ENCODE measurements at regions not wholly inside any gene's neighbourhood (a gene's known extent, or its start where the extent isn't known, plus 50 kb on each side); places are given as distances from the start of the nearest gene placed in this dataset.

- no peaks in the 10 kb centered on the region for H3K27me3 ChIP-seq (ENCODE audit: control insufficient read depth, insufficient read depth, low read length)
- no peak overlapping the region for H3K9ac ChIP-seq (ENCODE audit: insufficient read depth, low read length)
- TF ChIP-seq EZH2 (IDR thresholded peaks at IDR 0.05; ENCODE audit: low read length, missing control alignments) (no peak), CTCF (conservative IDR thresholded peaks at IDR 0.05 in 1 of 2, IDR thresholded peaks at IDR 0.05 in 1 of 2; ENCODE audit: low read depth in 1 of 2, low read length in 2 of 2) (no peak)
- no peaks in the 10 kb centered on the region for H3K4me1 ChIP-seq (ENCODE audit: control insufficient read depth, extremely low read depth, insufficient read depth, low read length)
- no peak for DNase-seq (ENCODE audit: low read depth in 2 of 2)
- H3K9me3 ChIP-seq (ENCODE audit: control insufficient read depth, insufficient read depth, low read depth, low read length) = no peaks in the 10 kb centered on the region
- no peak overlapping the region for H2AFZ ChIP-seq (ENCODE audit: low read length)
- H3K79me2 ChIP-seq (ENCODE audit: control insufficient read depth, insufficient read depth, low read length) = no peaks in the 10 kb centered on the region
- no peak overlapping the region for H3K27ac ChIP-seq (ENCODE audit: insufficient read depth, low read length)
- H3K4me2 ChIP-seq (ENCODE audit: extremely low read depth, insufficient read depth, low read length) = no peak overlapping the region
- no peaks in the 10 kb centered on the region for H4K20me1 ChIP-seq (ENCODE audit: control insufficient read depth, extremely low read depth, insufficient read depth, low read length)
- H3K4me3 ChIP-seq (replicated peaks in 1 of 4; ENCODE audit: control extremely low read depth in 1 of 4, insufficient read depth in 1 of 4, low read depth in 3 of 4, low read length in 4 of 4) = no peak overlapping the region
- no peaks in the 10 kb centered on the region for H3K36me3 ChIP-seq (ENCODE audit: control insufficient read depth, insufficient read depth, low read length)
These were observed 88.7 kb upstream of the RASEF start for GRCh38 chr9:83151627-83152137.

GRCh38 chr9:83147315-83148149 lies 84.6 kb upstream of the RASEF start:
- Histone ChIP-seq H3K79me2 (ENCODE audit: control insufficient read depth, insufficient read depth, low read length) (no peaks in the 10 kb centered on the region), H3K4me2 (ENCODE audit: extremely low read depth, insufficient read depth, low read length) (no peak overlapping the region), H3K9ac (ENCODE audit: insufficient read depth, low read length) (no peak overlapping the region), H3K27ac (ENCODE audit: insufficient read depth, low read length) (no peak overlapping the region), H3K27me3 (ENCODE audit: control insufficient read depth, insufficient read depth, low read length) (no peaks in the 10 kb centered on the region), H2AFZ (ENCODE audit: low read length) (no peak overlapping the region), H3K4me3 (replicated peaks in 1 of 4; ENCODE audit: control extremely low read depth in 1 of 4, insufficient read depth in 1 of 4, low read depth in 3 of 4, low read length in 4 of 4) (no peak overlapping the region), H3K9me3 (ENCODE audit: control insufficient read depth, insufficient read depth, low read depth, low read length) (no peaks in the 10 kb centered on the region), H4K20me1 (ENCODE audit: control insufficient read depth, extremely low read depth, insufficient read depth, low read length) (no peaks in the 10 kb centered on the region), H3K36me3 (ENCODE audit: control insufficient read depth, insufficient read depth, low read length) (no peaks in the 10 kb centered on the region), H3K4me1 (ENCODE audit: control insufficient read depth, extremely low read depth, insufficient read depth, low read length) (no peaks in the 10 kb centered on the region)
- no peak for DNase-seq (ENCODE audit: low read depth in 2 of 2)
- TF ChIP-seq EZH2 (IDR thresholded peaks at IDR 0.05; ENCODE audit: low read length, missing control alignments) (no peak), CTCF (conservative IDR thresholded peaks at IDR 0.05 in 1 of 2, IDR thresholded peaks at IDR 0.05 in 1 of 2; ENCODE audit: low read depth in 1 of 2, low read length in 2 of 2) (no peak)

DNA sequence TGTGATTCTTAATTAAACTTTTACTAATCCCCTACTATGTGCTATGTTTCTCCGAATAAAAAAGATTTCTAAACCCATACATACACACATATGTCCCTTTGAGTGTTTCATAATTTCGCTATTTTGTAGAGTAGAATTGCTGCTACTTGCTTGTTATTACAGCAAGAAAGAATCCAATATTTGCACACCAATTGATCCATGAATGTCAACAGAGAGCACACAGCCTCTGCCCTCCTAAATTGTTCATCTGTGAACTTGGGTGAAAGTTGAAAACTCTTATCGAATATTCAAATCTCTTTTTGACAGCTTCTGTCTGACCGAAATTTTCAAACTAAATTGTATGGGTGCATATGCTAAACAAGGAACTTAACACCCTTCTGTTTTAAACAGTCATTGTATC lies 83.4 kb upstream of the RASEF start:
- Histone ChIP-seq H3K9ac (ENCODE audit: insufficient read depth, low read length) (no peak overlapping the region), H3K4me3 (replicated peaks in 1 of 4; ENCODE audit: control extremely low read depth in 1 of 4, insufficient read depth in 1 of 4, low read depth in 3 of 4, low read length in 4 of 4) (no peak overlapping the region), H3K79me2 (ENCODE audit: control insufficient read depth, insufficient read depth, low read length) (no peaks in the 10 kb centered on the region), H3K27ac (ENCODE audit: insufficient read depth, low read length) (no peak overlapping the region), H4K20me1 (ENCODE audit: control insufficient read depth, extremely low read depth, insufficient read depth, low read length) (no peaks in the 10 kb centered on the region), H3K27me3 (ENCODE audit: control insufficient read depth, insufficient read depth, low read length) (no peaks in the 10 kb centered on the region), H3K4me2 (ENCODE audit: extremely low read depth, insufficient read depth, low read length) (no peak overlapping the region), H3K4me1 (ENCODE audit: control insufficient read depth, extremely low read depth, insufficient read depth, low read length) (no peaks in the 10 kb centered on the region), H3K36me3 (ENCODE audit: control insufficient read depth, insufficient read depth, low read length) (no peaks in the 10 kb centered on the region), H2AFZ (ENCODE audit: low read length) (no peak overlapping the region), H3K9me3 (ENCODE audit: control insufficient read depth, insufficient read depth, low read depth, low read length) (no peaks in the 10 kb centered on the region)
- no peak for DNase-seq (ENCODE audit: low read depth in 2 of 2)
- TF ChIP-seq EZH2 (IDR thresholded peaks at IDR 0.05; ENCODE audit: low read length, missing control alignments) (no peak), CTCF (conservative IDR thresholded peaks at IDR 0.05 in 1 of 2, IDR thresholded peaks at IDR 0.05 in 1 of 2; ENCODE audit: low read depth in 1 of 2, low read length in 2 of 2) (no peak)

Data from fibroblast of lung (primary cell).